GM21515 (cell line): ENCODE measurements at regions not wholly inside any gene's neighbourhood (a gene's known extent, or its start where the extent isn't known, plus 50 kb on each side); places are given as distances from the start of the nearest gene placed in this dataset.
"Not testable (repeated sequence)": the region's sequence is repeated elsewhere in the genome, so short reads cannot be mapped to it uniquely, and the experiment has no call there.

ENCODE experiments used
- ATAC-seq: cut with Tn5 transposase; IDR thresholded peaks from one replicate; pipeline ENCODE4 v1.9.1; 2021; ENCODE audit not compliant: unreplicated experiment

DNA sequence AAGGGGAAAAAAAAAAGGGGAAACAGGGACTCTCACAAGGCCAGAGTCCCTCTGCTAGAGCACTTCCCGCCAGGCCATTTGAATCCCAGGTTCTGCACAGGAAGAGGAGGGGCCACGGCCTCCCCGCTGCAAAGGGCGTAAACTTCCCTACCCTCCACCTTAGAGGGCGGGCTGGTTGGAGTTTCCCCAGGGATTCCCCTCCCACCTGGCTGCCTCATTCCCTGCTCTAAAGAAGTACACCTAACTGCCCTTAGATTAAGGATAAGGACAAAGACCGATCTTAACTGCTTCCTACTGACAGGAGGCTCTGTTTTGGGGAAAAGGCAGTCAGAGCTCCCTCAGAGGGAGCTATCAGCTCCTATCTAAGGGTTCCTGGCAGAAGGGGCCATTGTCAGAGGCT is 102.0 kb upstream of the ARMC3 start:
- no peak for ATAC-seq

DNA sequence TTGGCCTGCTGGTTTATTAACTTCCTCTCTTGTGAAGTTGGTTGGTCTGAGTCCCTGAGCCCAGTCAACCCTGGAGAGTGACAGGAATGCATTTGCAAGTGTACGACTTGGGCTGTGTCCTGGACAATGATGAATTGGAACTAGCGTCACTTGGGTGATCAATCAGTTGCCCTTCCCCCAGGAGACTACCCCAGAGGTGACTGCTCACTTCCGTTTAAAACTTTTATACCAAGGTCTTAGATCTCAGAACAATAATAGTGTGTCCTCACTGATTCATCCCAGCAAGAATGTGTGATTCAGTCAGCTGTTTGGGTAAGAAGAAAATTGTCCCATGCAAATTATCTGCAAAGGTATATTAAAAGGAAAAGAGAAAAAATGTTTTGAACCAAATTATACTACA is 102.9 kb upstream of the ARMC3 start:
- no peak for ATAC-seq

DNA sequence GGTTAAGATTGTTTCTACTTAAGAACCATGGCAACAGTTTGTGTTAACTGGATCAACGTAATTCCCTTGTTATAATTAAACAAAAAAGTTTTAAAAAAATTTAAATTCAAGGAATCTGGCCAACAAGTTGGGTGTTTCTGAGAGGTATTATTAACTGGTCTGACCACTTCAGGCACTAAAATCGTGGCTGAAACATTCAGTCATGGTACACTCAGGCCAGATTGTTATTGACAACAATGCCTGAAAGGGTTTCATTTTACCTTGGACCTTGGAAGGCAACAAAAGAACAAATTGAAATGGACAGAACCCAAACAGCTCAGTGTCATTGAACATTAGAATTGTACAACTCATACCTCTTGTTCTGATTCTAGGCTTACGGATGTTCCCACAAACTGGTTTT is 103.3 kb upstream of the ARMC3 start:
- no peak for ATAC-seq

DNA sequence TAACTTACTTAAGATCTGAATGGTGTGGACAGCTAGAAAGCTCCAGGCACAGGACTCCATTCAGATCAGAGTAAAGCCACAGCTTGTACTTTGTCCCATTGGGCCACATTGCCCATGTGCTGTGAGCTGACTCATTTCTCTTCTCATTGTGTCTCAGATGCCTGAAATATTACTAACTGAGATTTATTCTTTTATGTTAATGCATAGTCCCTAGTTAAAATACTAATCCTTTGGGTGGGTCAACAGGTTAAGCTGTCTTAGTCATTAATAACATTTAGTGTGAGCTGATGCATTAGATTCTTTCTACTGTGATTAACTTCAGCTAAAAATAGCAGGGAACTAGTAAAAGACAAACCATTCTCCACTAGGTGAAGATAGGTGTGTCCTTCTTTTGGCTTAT is 104.7 kb upstream of the ARMC3 start:
- no peak for ATAC-seq

DNA sequence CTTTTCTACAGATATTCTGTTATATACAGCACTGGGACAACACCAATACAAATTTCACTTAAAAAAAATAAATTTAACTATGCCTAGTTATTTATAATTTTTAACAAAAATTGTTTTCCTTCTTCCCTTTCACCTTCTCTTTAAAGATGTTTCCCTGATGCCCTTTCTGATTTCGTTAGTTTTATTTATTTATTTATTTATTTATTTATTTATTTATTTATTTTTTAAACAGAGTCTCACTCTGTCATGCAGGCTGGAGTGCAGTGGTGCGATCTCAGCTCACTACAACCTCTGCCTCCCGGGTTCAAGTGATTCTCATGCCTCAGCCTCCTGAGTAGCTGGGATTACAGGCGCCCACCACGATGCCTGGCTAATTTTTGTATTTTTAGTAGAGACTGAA is 105.9 kb upstream of the ARMC3 start:
- ATAC-seq, result not testable (repeated sequence)

DNA sequence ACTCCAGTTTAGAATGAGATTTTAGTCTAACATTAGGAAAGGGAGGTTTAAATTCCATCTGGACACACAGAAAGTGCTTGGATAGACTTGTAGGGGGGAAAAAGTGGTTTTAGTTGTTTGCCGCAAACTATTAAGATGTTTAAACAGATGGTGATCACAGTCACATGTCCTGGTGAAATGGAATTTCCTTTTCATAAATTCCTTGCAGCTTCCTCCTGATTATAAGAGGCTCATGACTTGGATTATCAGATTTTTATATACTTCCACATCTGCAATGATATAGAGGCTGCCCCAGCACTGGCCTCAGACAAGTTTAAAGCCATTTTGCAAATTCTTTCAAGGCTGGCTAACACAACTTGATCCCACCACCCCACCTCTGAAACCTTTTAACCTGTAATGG is 106.4 kb upstream of the ARMC3 start:
- ATAC-seq, result no peak

DNA sequence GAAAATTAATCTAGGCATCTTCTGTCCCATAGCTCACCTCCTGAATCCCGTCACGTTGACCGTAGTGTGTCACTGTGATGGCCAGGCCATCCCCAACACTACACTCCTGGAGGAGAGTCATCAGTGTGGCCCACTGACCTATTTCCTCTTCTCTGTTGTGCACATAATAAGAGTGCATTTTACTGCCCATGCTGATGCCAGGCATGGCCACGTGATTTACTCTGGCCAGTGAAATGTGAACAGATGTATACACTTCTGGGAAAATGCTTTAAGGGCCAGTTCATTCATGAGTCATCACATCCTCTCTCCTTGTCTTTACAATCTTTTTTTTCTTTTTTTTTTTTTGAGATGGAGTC is 101.9 kb upstream of the PIP4K2A start:
- ATAC-seq, result no peak

DNA sequence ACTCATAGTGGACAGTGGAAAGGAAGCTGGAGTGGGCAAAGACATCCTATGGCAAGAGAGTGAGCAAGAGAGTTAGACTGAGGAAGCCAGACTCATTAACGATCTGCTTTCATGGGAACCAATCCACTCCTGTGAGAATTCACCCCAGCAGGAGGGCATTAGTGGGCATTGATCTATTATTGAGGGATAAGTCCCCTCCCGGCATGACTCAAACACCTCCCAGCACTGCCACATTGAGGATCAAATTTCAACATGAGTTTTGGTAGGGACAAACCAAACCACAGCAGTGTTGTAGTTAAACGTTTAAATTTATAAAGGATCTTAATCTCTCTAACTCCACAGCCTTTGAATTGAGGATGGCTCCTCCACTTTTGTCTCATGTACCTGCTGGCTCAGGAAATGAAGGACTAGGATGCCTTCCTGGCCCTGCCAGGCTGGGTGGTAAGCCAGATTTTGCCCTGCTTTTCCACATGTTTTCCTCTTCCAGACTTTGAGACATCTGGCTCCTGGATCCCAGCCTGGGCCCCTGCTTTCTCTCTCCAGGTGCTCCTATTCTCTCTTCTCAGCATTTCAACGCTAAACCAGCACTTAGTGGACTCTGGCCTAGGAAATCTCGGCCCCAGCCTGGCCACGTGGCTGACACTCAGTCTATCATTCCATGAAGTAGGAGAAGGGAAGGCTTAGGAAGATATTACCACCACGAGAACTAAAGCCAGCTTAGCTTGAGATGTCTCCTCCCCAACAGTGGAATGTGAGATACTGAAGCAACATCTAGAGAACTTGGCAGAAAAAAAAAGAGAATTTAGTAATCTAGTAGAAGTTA is 96.5 kb upstream of the PIP4K2A start:
- ATAC-seq, result no peak

DNA sequence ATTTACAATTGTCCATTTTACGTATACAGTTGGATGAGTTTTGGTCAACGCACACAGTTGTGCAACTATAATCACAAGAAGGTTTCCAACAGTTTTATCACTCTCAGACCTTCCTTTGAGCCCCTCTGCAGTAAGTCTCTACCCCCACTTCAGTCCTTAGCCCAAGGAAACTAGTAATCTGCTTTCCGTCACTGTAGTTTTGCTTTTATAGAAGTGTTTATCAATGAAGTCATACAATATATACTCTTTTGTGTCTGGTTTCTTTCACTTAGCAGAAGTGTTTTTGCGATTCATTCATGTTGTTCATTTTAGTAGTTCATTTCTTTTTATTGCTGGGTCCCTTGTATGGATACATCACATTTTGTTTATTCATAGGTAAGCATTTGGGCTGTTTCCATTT is 92.9 kb upstream of the PIP4K2A start:
- ATAC-seq, result no peak

DNA sequence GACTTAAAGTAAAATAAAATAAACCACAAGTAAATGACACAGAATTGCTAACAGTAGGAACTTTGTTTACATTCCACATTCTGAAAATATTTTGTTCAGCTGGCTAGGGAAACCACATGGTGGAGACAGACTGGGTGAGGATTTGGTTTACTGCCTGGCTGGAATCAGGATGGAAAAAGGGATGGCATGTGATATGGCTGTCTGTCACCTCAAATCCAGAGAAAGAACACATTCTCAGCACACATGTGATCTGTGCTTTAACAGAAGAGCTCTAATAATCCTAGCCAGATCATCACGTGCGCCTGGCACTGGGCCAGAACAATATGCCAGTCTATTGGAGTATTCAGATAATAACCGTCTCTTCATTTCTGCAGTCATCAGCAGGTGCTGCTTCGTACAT is 90.9 kb upstream of the PIP4K2A start:
- ATAC-seq, result no peak

DNA sequence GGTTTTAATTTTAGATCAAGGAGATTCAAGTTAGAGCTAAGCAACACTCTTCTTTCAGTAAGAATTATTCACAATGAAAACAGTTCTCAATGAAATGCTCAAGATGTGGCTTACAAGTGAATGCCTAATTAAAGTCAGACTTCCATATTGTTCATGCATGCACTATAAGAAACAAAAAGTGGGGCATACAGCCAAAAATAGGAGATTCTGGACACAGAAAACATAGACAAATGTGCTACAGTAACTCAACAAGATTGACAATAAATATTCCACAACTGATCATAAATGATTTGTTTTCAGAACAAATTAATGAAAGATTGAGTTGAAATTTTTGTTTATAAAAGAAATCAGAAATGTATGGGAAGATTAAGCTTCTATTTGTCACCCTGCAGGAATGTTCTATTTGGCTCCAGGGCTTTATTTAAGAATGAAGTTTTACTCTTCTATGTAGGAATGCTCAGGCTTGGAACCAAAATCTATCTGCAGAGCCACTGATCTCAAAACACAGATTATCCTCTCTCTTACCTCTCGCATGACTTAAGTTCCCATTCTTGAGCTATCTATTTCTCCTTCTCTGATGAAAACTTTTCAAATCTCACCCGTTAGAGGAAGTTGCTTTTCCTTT is 89.0 kb upstream of the PIP4K2A start:
- ATAC-seq, result no peak

DNA sequence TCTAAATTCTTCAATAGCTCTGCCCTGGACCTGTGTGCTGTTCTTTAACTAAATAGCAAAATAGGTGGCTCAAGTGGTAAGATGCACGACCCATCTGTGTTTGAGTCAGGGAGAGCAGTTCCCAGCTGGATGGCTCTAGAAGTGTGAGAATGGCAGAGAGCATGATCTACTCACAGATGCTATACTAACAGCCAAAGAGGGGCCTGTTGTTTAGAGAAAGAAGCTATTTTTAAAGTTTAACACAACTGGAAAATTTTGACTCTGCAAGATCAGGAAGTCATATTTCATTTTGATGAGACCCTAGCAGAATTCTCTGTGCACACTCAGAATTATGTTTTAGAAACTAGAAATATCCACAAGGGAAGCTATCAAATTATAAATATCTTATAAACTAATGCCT is 87.4 kb upstream of the PIP4K2A start:
- ATAC-seq, result no peak

DNA sequence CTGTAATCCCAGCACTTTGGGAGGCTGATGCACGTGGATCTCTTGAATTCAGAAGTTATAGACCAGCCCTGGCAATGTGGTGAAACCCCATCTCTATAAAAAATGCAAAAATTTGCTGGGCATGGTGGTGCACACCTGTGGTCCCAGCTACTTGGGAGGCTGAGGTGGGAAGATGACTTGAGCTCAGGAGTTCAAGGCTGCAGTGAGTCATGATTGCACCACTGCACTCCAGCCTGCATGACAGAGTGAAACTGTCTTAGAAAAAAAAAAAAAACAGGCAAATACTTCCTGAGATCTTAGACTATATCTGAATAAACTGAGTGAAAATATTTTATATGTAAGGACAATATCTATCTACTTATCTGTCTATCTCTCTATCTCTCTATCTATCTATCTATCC is 83.4 kb upstream of the PIP4K2A start:
- ATAC-seq, result not testable (repeated sequence)

DNA sequence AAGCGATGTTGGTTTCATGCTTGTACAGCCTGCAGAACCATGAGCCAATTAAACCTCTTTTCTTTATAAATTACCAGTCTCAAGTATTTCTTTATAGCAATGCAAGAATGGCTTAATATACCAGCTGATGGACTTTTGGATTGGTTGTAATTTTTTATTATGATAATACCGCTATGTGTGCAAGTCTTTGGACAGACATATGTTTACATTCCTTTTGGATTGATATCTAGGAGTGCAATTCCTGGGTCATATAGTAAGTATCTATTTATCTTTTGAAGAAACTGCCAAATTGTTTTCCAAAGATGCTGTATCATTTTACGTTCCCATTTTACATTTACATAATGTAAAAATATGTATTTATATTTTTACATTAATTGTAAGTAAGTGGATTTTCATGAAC is 81.2 kb upstream of the PIP4K2A start:
- no peak for ATAC-seq

DNA sequence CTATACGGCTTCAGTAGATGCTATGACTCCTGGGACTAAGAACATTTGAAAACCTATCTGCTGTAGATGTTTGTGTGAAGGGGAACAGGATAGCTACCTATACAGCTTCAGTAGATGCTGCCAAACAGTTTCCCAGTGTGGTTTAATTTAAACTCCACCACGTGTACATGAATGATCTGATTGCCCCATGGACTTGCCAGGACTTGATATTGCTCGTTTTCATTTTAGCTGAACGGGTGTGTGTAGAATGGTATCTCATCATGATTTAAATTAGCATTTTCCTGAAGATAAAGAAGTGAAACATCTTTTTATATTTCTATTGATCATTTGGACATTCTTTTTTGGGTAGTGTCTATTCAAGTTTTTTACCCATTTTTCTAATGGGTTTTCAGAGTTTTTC is 77.8 kb upstream of the PIP4K2A start:
- ATAC-seq, result no peak

DNA sequence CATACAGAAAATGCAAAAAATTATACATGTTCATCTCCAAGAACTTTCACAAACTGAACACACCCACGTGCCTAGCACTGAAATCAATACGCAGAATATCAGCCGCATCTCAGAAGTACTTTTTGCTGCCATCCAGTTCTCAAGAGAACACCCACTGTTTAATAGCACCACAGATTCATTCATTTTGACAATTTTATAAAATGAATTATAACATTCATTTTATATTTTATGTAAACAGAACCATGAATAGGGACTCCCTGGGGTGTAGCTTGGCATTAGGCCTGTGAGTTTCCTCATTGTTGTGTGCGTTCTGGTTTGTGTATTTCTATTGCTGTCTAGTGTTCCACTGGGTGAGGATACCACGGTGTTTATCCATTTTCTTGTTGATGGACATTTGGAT is 77.3 kb upstream of the PIP4K2A start:
- no peak for ATAC-seq

DNA sequence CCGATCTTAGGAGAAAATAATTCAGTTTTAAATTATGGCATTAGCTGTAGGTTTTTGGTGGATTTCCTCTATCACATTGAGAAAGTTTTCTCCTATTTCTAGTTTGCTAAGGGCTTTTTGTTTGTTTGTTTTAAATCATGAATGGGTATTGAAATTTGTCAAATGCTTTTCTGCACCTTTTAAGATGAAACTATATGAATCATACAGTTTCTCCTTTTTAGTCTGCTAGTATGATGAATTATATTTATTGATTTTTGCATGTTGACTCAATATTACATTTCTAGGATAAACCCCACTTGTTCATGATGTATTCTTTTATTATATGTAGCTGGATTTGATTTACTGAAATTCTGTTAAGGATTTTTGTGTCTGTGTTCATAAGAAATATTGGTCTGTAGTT is 70.3 kb upstream of the PIP4K2A start:
- no peak for ATAC-seq

DNA sequence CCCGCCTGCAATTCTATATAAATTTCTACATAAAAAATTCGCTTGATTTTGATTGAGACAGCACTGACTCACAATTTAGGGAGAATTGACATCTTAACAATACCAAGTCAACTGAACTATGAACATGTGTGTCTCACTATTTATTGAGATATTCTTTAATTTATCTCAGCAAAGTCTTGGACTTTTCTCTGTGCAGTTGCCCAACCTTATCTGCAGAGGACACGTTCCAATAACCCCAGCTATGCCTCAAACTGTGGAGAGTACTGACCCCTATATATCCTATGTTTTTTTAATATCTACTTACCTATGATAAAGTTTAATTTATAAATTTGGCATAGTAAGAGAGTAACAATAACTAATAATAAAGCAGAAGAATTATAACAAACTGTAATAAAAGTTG is 69.4 kb upstream of the PIP4K2A start:
- ATAC-seq, result no peak

DNA sequence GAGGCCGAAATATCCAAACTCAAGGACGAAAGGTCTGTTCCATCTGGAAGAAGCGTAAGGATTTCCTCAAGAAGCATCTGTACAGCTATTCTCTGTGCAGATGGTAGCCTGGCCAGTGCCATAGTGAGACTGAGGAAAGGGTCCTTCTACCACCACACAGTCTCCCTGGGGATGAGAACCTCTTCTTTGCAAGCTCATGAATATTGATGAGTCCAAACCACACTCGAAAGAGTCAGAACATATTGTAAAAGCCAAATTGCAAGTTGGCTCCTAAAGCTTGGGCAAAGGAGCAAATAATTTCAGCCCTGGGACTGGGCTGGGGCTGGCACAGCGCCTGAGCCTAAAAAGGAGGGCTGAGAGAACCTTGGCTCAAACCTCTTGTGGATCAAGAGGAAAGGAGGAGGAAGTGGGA is 66.1 kb upstream of the PIP4K2A start:
- ATAC-seq, result no peak

DNA sequence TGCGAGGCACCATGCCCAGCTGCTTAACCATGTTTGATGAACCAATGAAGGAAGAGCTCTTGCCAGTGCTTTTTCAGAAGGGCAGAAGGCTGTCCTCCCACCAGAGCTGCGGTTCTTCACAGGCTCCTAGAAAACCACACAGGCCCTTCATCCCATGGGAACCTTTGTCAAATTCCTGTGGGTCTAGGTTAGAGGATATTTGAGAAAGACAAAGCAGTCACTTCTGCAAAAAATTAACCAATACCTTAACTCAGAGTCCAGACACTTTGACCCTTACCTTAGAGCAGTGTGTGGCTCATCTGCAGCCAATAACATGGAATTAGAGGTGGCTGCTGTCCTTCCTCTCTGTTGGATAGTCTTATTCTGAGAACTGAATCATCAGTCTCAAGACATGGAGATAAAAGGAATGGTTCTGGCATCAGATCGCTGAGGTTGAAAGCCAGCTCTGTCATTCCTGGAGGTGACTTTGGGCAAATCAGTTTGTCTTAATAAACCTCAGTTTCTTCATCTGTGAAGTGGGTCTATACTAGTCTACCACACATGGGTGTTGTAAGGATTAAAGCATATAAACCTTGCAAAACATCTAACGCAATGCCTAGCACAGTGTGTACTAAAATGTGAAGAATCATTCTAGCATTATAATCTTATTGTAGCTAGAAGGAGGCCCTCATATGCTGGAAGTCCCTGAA is 65.1 kb upstream of the PIP4K2A start:
- ATAC-seq, result no peak

DNA sequence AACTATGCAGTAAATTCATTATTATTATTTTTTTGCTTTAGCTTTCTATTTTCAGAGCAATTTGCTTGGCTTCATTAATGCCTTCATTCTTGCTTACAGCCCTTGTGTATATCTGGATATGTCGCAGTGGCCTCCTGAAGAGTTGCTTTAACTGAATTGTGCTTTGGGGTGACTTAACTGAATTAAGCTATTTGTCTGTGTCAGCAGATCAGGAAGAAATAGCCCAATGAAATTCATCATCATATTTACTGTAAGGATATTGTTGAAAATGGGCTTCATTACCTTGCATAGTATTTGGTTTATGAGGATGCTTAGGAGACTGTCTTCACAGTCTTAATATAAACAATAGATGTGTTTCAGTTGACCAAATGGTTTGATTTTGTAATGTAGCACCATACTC is 59.7 kb upstream of the PIP4K2A start:
- no peak for ATAC-seq

DNA sequence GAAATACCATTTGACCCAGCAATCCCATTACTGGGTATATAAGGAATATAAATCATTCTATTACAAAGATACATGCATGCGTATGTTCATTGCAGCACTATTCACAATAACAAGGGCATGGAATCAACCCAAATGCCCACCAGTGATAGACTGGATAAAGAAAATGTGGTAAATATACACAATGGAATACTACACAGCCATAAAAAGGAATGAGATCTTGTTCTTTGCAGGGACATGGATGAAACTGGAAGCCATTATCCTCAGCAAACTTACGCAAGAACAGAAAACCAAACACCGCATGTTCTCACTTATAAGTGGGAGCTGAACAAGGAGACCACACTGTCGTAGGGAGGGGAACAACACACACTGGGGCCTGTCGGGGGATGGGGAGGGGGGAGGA is 57.3 kb upstream of the PIP4K2A start:
- ATAC-seq, result not testable (repeated sequence)
